Left ventricle myocardium superior (tissue), 1 donor: ENCODE measurements at regions not wholly inside any gene's neighbourhood (a gene's known extent, or its start where the extent isn't known, plus 50 kb on each side); places are given as distances from the start of the nearest gene placed in this dataset.
"Not testable (repeated sequence)": the region's sequence is repeated elsewhere in the genome, so short reads cannot be mapped to it uniquely, and the experiment has no call there.

Experiments used
- ATAC-seq: fragments of 200-7000 bp; cut with Tn5 transposase; one replicate; pipeline ENCODE4 v1.9.1; 2020; ENCODE audit warnings: mild to moderate bottlenecking, moderate library complexity
- DNase-seq: peaks from one replicate; pipeline ENCODE4 v3.0.0-alpha.2; 2020
- intact Hi-C: fragments of 100-400 bp; cut with micrococcal nuclease; formaldehyde crosslinking; loops from one replicate; pipeline ENCODE4 v1.11.0; 2022
- donor health status: DM: no; HTN: yes; CAD: no; lungs with severe emphysema.

- DNase-seq, ATAC-seq, intact Hi-C loops: not testable (repeated sequence)
These were observed 150.8 kb downstream of the FAM170A start for GRCh38 chr5:119780145-119780544.

GRCh38 chr5:119785057-119785456, 155.7 kb downstream of the FAM170A start:
- ATAC-seq: no peak
- intact Hi-C loops: no loop called here
- no peak for DNase-seq

GRCh38 chr5:119789406-119790117, 160.2 kb downstream of the FAM170A start:
- ATAC-seq: no peak

GRCh38 chr5:119792161-119792799, 162.9 kb downstream of the FAM170A start:
- intact Hi-C loops: no loop called here
- DNase-seq: no peak
- no peak for ATAC-seq

More at GRCh38 chr5:119789406-119790117, 160.2 kb downstream of the FAM170A start:
- intact Hi-C loops: no loop called here
- DNase-seq: no peak

GRCh38 chr5:119795768-119796167, 166.4 kb downstream of the FAM170A start:
- DNase-seq (no peak), ATAC-seq (no peak)
- intact Hi-C loops: no loop called here

GRCh38 chr5:119801570-119801969, 172.2 kb downstream of the FAM170A start:
- DNase-seq (no peak), ATAC-seq (no peak)
- intact Hi-C loops: no loop called here

- no peak for DNase-seq
- intact Hi-C loops: no loop called here
- no peak for ATAC-seq
These were observed 178.7 kb downstream of the FAM170A start for GRCh38 chr5:119808024-119808423.

- ATAC-seq: no peak
- intact Hi-C loops: no loop called here
These were observed 179.1 kb downstream of the FAM170A start for GRCh38 chr5:119808474-119808873.

GRCh38 chr5:119810217-119810616, 180.9 kb downstream of the FAM170A start:
- peak; percentile 83 for ATAC-seq
- intact Hi-C loops: no loop called here
- DNase-seq: no peak

More at GRCh38 chr5:119808474-119808873, 179.1 kb downstream of the FAM170A start:
- DNase-seq: no peak

- ATAC-seq: no peak
- DNase-seq: no peak
- intact Hi-C loops: no loop called here
These were observed 182.1 kb downstream of the FAM170A start for GRCh38 chr5:119811458-119811857.

GRCh38 chr5:119814655-119815054, 185.3 kb downstream of the FAM170A start:
- no peak for DNase-seq
- intact Hi-C loops: no loop called here
- no peak for ATAC-seq

- intact Hi-C loops: no loop called here
- ATAC-seq (no peak), DNase-seq (no peak)
These were observed 186.7 kb downstream of the FAM170A start for GRCh38 chr5:119816055-119816454.

GRCh38 chr5:119820016-119820415, 190.7 kb downstream of the FAM170A start:
- no peak for ATAC-seq
- intact Hi-C loops: no loop called here
- DNase-seq: no peak

GRCh38 chr5:119820608-119821007, 191.2 kb downstream of the FAM170A start:
- intact Hi-C loops: no loop called here
- no peak for DNase-seq

GRCh38 chr5:119828541-119828940, 199.2 kb downstream of the FAM170A start:
- DNase-seq: no peak
- ATAC-seq: no peak
- intact Hi-C loops: no loop called here

More at GRCh38 chr5:119820608-119821007, 191.2 kb downstream of the FAM170A start:
- ATAC-seq: no peak

- DNase-seq: no peak
- no peak for ATAC-seq
- intact Hi-C loops: no loop called here
These were observed 200.0 kb downstream of the FAM170A start for GRCh38 chr5:119829341-119829740.

GRCh38 chr5:119833176-119833575, 203.8 kb downstream of the FAM170A start:
- no peak for DNase-seq
- no peak for ATAC-seq
- intact Hi-C loops: no loop called here

GRCh38 chr5:119840175-119840574, 210.8 kb downstream of the FAM170A start:
- intact Hi-C loops: no loop called here
- DNase-seq (no peak), ATAC-seq (no peak)

- intact Hi-C loops: no loop called here
- ATAC-seq: no peak
These were observed 222.8 kb downstream of the FAM170A start for GRCh38 chr5:119852140-119852539.

GRCh38 chr5:119860463-119860862, 231.1 kb downstream of the FAM170A start:
- intact Hi-C loops: no loop called here
- no peak for ATAC-seq
- no peak for DNase-seq

More at GRCh38 chr5:119852140-119852539, 222.8 kb downstream of the FAM170A start:
- DNase-seq: no peak

- no peak for DNase-seq
- ATAC-seq: no peak
- intact Hi-C loops: no loop called here
These were observed 233.3 kb downstream of the FAM170A start for GRCh38 chr5:119862619-119863018.
